ENCODE measurements at regions not wholly inside any gene's neighbourhood (a gene's known extent, or its start where the extent isn't known, plus 50 kb on each side); places are given as distances from the start of the nearest gene placed in this dataset.

GRCh38 chr1:170339534-170339933 lies 192.4 kb upstream of the GORAB start:
- no peak for TF ChIP-seq CTCF (IDR thresholded peaks at IDR 0.05; ENCODE audit: extremely low read depth, insufficient read depth, missing control alignments)
- in situ Hi-C loops (cut with MboI; ENCODE audit: low pct_unique_long_range_greater_than_20kb, low sequenced_read_pairs, unreplicated experiment), result no loop called here
- no peak for DNase-seq (ENCODE audit: low spot score)

GRCh38 chr1:170340308-170340707 lies 191.7 kb upstream of the GORAB start:
- in situ Hi-C loops (cut with MboI; ENCODE audit: low pct_unique_long_range_greater_than_20kb, low sequenced_read_pairs, unreplicated experiment), result no loop called here
- TF ChIP-seq CTCF (IDR thresholded peaks at IDR 0.05; ENCODE audit: extremely low read depth, insufficient read depth, missing control alignments), result no peak
- DNase-seq (ENCODE audit: low spot score), result no peak

- in situ Hi-C loops (cut with MboI; ENCODE audit: low pct_unique_long_range_greater_than_20kb, low sequenced_read_pairs, unreplicated experiment), result no loop called here
- no peak for DNase-seq (ENCODE audit: low spot score)
- TF ChIP-seq CTCF (IDR thresholded peaks at IDR 0.05; ENCODE audit: extremely low read depth, insufficient read depth, missing control alignments), result no peak
Measured at GRCh38 chr1:170351366-170351946, 180.5 kb upstream of the GORAB start.

GRCh38 chr1:170354246-170354645 lies 177.7 kb upstream of the GORAB start:
- DNase-seq (ENCODE audit: low spot score), result no peak
- no peak for TF ChIP-seq CTCF (IDR thresholded peaks at IDR 0.05; ENCODE audit: extremely low read depth, insufficient read depth, missing control alignments)
- in situ Hi-C loops (cut with MboI; ENCODE audit: low pct_unique_long_range_greater_than_20kb, low sequenced_read_pairs, unreplicated experiment), result no loop called here

- DNase-seq (ENCODE audit: low spot score), result no peak
- no peak for TF ChIP-seq CTCF (IDR thresholded peaks at IDR 0.05; ENCODE audit: extremely low read depth, insufficient read depth, missing control alignments)
- in situ Hi-C loops (cut with MboI; ENCODE audit: low pct_unique_long_range_greater_than_20kb, low sequenced_read_pairs, unreplicated experiment), result no loop called here
Measured at GRCh38 chr1:170354690-170355089, 177.3 kb upstream of the GORAB start.

GRCh38 chr1:170355267-170355801 lies 176.6 kb upstream of the GORAB start:
- DNase-seq (ENCODE audit: low spot score), result no peak
- in situ Hi-C loops (cut with MboI; ENCODE audit: low pct_unique_long_range_greater_than_20kb, low sequenced_read_pairs, unreplicated experiment), result no loop called here
- TF ChIP-seq CTCF (IDR thresholded peaks at IDR 0.05; ENCODE audit: extremely low read depth, insufficient read depth, missing control alignments), result no peak
